HG03175 (cell line): ENCODE measurements at regions not wholly inside any gene's neighbourhood (a gene's known extent, or its start where the extent isn't known, plus 50 kb on each side); places are given as distances from the start of the nearest gene placed in this dataset.

Experiments
- ATAC-seq: cut with Tn5 transposase; IDR thresholded peaks from one replicate; pipeline ENCODE4 v1.9.1; 2021; ENCODE audit warnings: mild to moderate bottlenecking, moderate library complexity; ENCODE audit not compliant: unreplicated experiment

GRCh38 chr10:117905404-117905803 lies 141.3 kb downstream of the RAB11FIP2 start:
- no peak for ATAC-seq

GRCh38 chr10:117911684-117912083 lies 135.1 kb downstream of the RAB11FIP2 start:
- no peak for ATAC-seq

GRCh38 chr10:117914334-117914733 lies 132.4 kb downstream of the RAB11FIP2 start:
- no peak for ATAC-seq

- no peak for ATAC-seq
Observed at GRCh38 chr10:117920956-117921355, 125.8 kb downstream of the RAB11FIP2 start.

- ATAC-seq, result no peak
Observed at GRCh38 chr10:117921421-117921820, 125.3 kb downstream of the RAB11FIP2 start.

- ATAC-seq, result no peak
Observed at GRCh38 chr10:117924820-117925219, 121.9 kb downstream of the RAB11FIP2 start.

- no peak for ATAC-seq
Observed at GRCh38 chr10:117925369-117925768, 121.4 kb downstream of the RAB11FIP2 start.

GRCh38 chr10:117926491-117926890 lies 120.2 kb downstream of the RAB11FIP2 start:
- no peak for ATAC-seq

- ATAC-seq, result no peak
Observed at GRCh38 chr10:117927332-117927731, 119.4 kb downstream of the RAB11FIP2 start.

GRCh38 chr10:117927871-117928270 lies 118.9 kb downstream of the RAB11FIP2 start:
- no peak for ATAC-seq

GRCh38 chr10:117928281-117928680 lies 118.5 kb downstream of the RAB11FIP2 start:
- no peak for ATAC-seq

- no peak for ATAC-seq
Observed at GRCh38 chr10:117928741-117929140, 118.0 kb downstream of the RAB11FIP2 start.

- no peak for ATAC-seq
Observed at GRCh38 chr10:117929327-117930067, 117.2 kb downstream of the RAB11FIP2 start.

- ATAC-seq, result no peak
Observed at GRCh38 chr10:117931078-117931477, 115.7 kb downstream of the RAB11FIP2 start.

GRCh38 chr10:117933036-117933435 lies 113.7 kb downstream of the RAB11FIP2 start:
- no peak for ATAC-seq

GRCh38 chr10:117934477-117934876 lies 112.3 kb downstream of the RAB11FIP2 start:
- no peak for ATAC-seq

- ATAC-seq, result no peak
Observed at GRCh38 chr10:117936141-117936540, 110.6 kb downstream of the RAB11FIP2 start.

GRCh38 chr10:117936566-117936965 lies 110.2 kb downstream of the RAB11FIP2 start:
- ATAC-seq, result no peak

GRCh38 chr10:117936976-117937375 lies 109.8 kb downstream of the RAB11FIP2 start:
- ATAC-seq, result no peak

- no peak for ATAC-seq
Observed at GRCh38 chr10:117938104-117938503, 108.6 kb downstream of the RAB11FIP2 start.

GRCh38 chr10:117942226-117942625 lies 104.5 kb downstream of the RAB11FIP2 start:
- no peak for ATAC-seq

- no peak for ATAC-seq
Observed at GRCh38 chr10:117944676-117945447, 101.9 kb downstream of the RAB11FIP2 start.
